IMR-90 (cell line): ENCODE measurements at regions not wholly inside any gene's neighbourhood (a gene's known extent, or its start where the extent isn't known, plus 50 kb on each side); places are given as distances from the start of the nearest gene placed in this dataset.

Experiments
- ATAC-seq: fragments of 200-7000 bp; cut with Tn5 transposase; 2 replicates; pipeline ENCODE4 v1.9.1; 2020; ENCODE audit warnings: low read depth, mild to moderate bottlenecking, moderate library complexity
- BruUV-seq: library from RNA; stranded (reverse); fragments of 400-500 nt; replicated peaks from 2 replicates; lab custom pipeline; 2021; lab: Mats Ljungman, UMichigan
- CTCF ChIA-PET: fragments of 300-600 bp; formaldehyde crosslinking; extraction: SDS; loops from one replicate; lab custom pipeline; 2021; ENCODE audit warnings: antibody characterized with exemption; lab: Yijun Ruan, JAX
- POLR2A ChIA-PET: fragments of 300-600 bp; sonication (Branson Sonifier 250); formaldehyde crosslinking; loops from one replicate; lab custom pipeline; 2022; ENCODE audit warnings: antibody characterized with exemption; ENCODE audit not compliant: unreplicated experiment; lab: Charles Lee
- DNase-seq: peaks from one replicate; pipeline ENCODE4 v3.0.0; 2013
- H2AFZ ChIP-seq: replicated peaks from 2 replicates; pipeline ENCODE3; 2013; ENCODE audit warnings: low read length, mild to moderate bottlenecking; ENCODE audit not compliant: poor library complexity
- H2AK5ac ChIP-seq: 2 replicates; pipeline ENCODE4 v1.6.1; 2013; ENCODE audit warnings: low read depth, low read length, inconsistent platforms
- H2AK9ac ChIP-seq: replicated peaks from 2 replicates; pipeline ENCODE3; 2013; ENCODE audit warnings: mild to moderate bottlenecking, low read depth, low read length, moderate library complexity; ENCODE audit not compliant: poor library complexity
- H2BK120ac ChIP-seq: 2 replicates; pipeline ENCODE4 v1.6.1; 2013; ENCODE audit warnings: low read depth, low read length, inconsistent platforms
- H2BK15ac ChIP-seq: 3 replicates; pipeline ENCODE4 v1.6.1; 2013; ENCODE audit warnings: low read depth, low read length, inconsistent platforms
- H2BK20ac ChIP-seq: 2 replicates; pipeline ENCODE4 v1.6.1; 2013; ENCODE audit warnings: low read depth, mild to moderate bottlenecking, inconsistent platforms, low read length, moderate library complexity
- H2BK5ac ChIP-seq: 2 replicates; pipeline ENCODE4 v1.6.1; 2013; ENCODE audit warnings: mild to moderate bottlenecking, low read depth, low read length, inconsistent platforms; ENCODE audit not compliant: poor library complexity, severe bottlenecking
- H3K14ac ChIP-seq: replicated peaks from 2 replicates; pipeline ENCODE4 v1.6.1; 2013; ENCODE audit warnings: low read depth, low read length, inconsistent platforms
- H3K18ac ChIP-seq: 2 replicates; pipeline ENCODE4 v1.6.1; 2013; ENCODE audit warnings: low read depth, low read length, control low read depth
- H3K23ac ChIP-seq: 2 replicates; pipeline ENCODE4 v1.6.1; 2013; ENCODE audit warnings: low read depth, low read length, inconsistent platforms
- H3K27ac ChIP-seq: 2 replicates; pipeline ENCODE4 v1.5.1; 2013; ENCODE audit warnings: mild to moderate bottlenecking, control low read depth, low read length; ENCODE audit not compliant: insufficient read depth
- H3K27me3 ChIP-seq: 2 replicates; pipeline ENCODE4 v1.6.1; 2013; ENCODE audit warnings: low read length; ENCODE audit not compliant: control insufficient read depth, insufficient read depth
- H3K36me3 ChIP-seq: 2 replicates; pipeline ENCODE4 v1.6.1; 2013; ENCODE audit warnings: low read length, mixed read lengths; ENCODE audit not compliant: control insufficient read depth, insufficient read depth
- H3K4ac ChIP-seq: 2 replicates; pipeline ENCODE4 v1.6.1; 2013; ENCODE audit warnings: low read depth, low read length, inconsistent platforms
- H3K4me1 ChIP-seq: 2 replicates; pipeline ENCODE4 v1.6.1; 2013; ENCODE audit warnings: low read length, mixed read lengths; ENCODE audit not compliant: control insufficient read depth, insufficient read depth
- H3K4me2 ChIP-seq: 2 replicates; pipeline ENCODE4 v1.6.1; 2013; ENCODE audit warnings: low read depth, mild to moderate bottlenecking, control low read depth, low read length, moderate library complexity
- H3K4me3 ChIP-seq: 2 replicates; pipeline ENCODE4 v1.5.1; 2013; ENCODE audit warnings: low read depth, mild to moderate bottlenecking, control low read depth, low read length, moderate library complexity; ENCODE audit not compliant: insufficient read depth
- H3K56ac ChIP-seq: 2 replicates; pipeline ENCODE4 v1.6.1; 2013; ENCODE audit warnings: low read length, inconsistent platforms; ENCODE audit not compliant: insufficient read depth; ENCODE audit errors: extremely low read depth
- H3K79me1 ChIP-seq, 2 experiments: 2 replicates each; pipeline ENCODE4 v1.6.1; 2013; ENCODE audit warnings: low read length in 2 of 2, inconsistent platforms in 1 of 2, low read depth in 1 of 2
- H3K9ac ChIP-seq: 2 replicates; pipeline ENCODE4 v1.6.1; 2013; ENCODE audit warnings: low read depth, low read length, control low read depth
- H3K9me1 ChIP-seq: 2 replicates; pipeline ENCODE4 v1.6.1; 2013; ENCODE audit warnings: low read length, inconsistent platforms; ENCODE audit not compliant: insufficient read depth
- H3K9me3 ChIP-seq: 2 replicates; pipeline ENCODE4 v1.6.1; 2013; ENCODE audit warnings: low read length; ENCODE audit not compliant: control insufficient read depth, insufficient read depth
- H4K20me1 ChIP-seq: 2 replicates; pipeline ENCODE4 v1.6.1; 2013; ENCODE audit warnings: low read length, inconsistent platforms; ENCODE audit not compliant: insufficient read depth
- H4K5ac ChIP-seq: 2 replicates; pipeline ENCODE4 v1.6.1; 2013; ENCODE audit warnings: mild to moderate bottlenecking, low read depth, low read length, control low read depth
- H4K8ac ChIP-seq, 2 experiments: 2 replicates each; pipeline ENCODE4 v1.6.1; 2013; ENCODE audit warnings: low read depth in 2 of 2, low read length in 2 of 2, control low read depth in 1 of 2, inconsistent platforms in 1 of 2
- H4K91ac ChIP-seq: 2 replicates; pipeline ENCODE4 v1.6.1; 2013; ENCODE audit warnings: low read depth, low read length, inconsistent platforms; ENCODE audit not compliant: insufficient read depth
- CEBPB ChIP-seq: IDR thresholded peaks from 2 replicates; pipeline ENCODE4 v1.6.1; 2012; ENCODE audit warnings: low read depth, low read length, improper control_type of control experiment
- MAFK ChIP-seq: IDR thresholded peaks from 2 replicates; pipeline ENCODE4 v1.6.1; 2012; ENCODE audit warnings: low read depth, low read length, improper control_type of control experiment
- NFE2L2 ChIP-seq: fragments of 150-350 bp; IDR thresholded peaks from 2 replicates; pipeline ENCODE4 v1.6.1; 2016; ENCODE audit warnings: low read depth, mild to moderate bottlenecking, low read length
- RAD21 ChIP-seq: IDR thresholded peaks from 2 replicates; pipeline ENCODE4 v1.6.1; 2012; ENCODE audit warnings: low read length, improper control_type of control experiment
- WGBS, 2 experiments: methylation state at CpG; one replicate each; pipeline versions ENCODE4 v1.1.5 to v1.1.7; 2013; ENCODE audit warnings: missing lambda C conversion rate in 2 of 2; ENCODE audit not compliant: insufficient read length in 1 of 2; ENCODE audit errors: extremely low coverage in 2 of 2; 5-methylcytosine and 5-hydroxymethylcytosine counted together
- dilution Hi-C: fragments of 300-500 bp; cut with HindIII; formaldehyde crosslinking; loops from one replicate; pipeline ENCODE4 v1.14.3; 2018; ENCODE audit warnings: low sequenced_read_pairs; ENCODE audit not compliant: unreplicated experiment
- in situ Hi-C: fragments of 300-500 bp; cut with MboI; formaldehyde crosslinking; loops from 3 replicates; pipeline ENCODE4 v1.14.3; 2019; ENCODE audit warnings: low sequenced_read_pairs, inconsistent platforms, mixed read lengths
- intact Hi-C: fragments of 100-400 bp; cut with micrococcal nuclease; formaldehyde crosslinking; loops from 2 replicates; pipeline ENCODE4 v1.10.0; 2022
- TF ChIP-seq, protein P1 (sequence below): fragments of 150-350 bp; IDR thresholded peaks from 2 replicates; pipeline ENCODE4 v1.6.1; 2017; ENCODE audit warnings: mild to moderate bottlenecking, antibody characterized with exemption, low read length, low read depth

DNA sequence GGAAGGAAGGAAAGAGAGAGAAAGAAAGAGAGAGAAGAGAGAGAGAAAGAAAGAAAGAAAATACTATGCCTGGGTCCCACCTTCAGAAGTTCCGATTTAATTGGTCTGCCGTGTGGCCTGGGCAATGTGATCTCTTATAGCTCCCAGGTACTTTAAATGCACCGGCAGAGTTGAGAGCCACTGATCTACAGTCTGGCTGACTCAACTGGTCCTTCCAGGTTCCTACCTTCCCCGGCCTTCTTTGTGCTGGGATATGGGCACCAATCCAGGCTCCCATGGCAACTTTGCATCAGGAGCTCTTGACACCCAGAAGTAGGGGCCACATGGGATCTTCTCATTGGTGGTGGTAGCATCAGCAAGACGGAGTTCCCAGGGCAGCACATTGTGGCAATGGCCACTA, 186.5 kb upstream of the ATP6AP2 start:
- POLR2A ChIA-PET, result no interaction called here

More for the DNA sequence above, 186.5 kb upstream of the ATP6AP2 start:
- no peak overlapping the region for H2AFZ ChIP-seq
- no TSS peak for BruUV-seq
- no peak overlapping the region for H3K56ac ChIP-seq
- no peak overlapping the region for H2BK5ac ChIP-seq
- H3K14ac ChIP-seq, result no peak overlapping the region
- TF ChIP-seq MAFK (no peak), RAD21 (no peak), CEBPB (no peak), NFE2L2 (no peak)
- TF ChIP-seq, protein P1, sequence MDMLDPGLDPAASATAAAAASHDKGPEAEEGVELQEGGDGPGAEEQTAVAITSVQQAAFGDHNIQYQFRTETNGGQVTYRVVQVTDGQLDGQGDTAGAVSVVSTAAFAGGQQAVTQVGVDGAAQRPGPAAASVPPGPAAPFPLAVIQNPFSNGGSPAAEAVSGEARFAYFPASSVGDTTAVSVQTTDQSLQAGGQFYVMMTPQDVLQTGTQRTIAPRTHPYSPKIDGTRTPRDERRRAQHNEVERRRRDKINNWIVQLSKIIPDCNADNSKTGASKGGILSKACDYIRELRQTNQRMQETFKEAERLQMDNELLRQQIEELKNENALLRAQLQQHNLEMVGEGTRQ, result no peak
- H3K9me1 ChIP-seq, result no peaks in the 10 kb centered on the region
- no peak overlapping the region for H2BK120ac ChIP-seq
- H4K20me1 ChIP-seq, result no peaks in the 10 kb centered on the region
- no peak overlapping the region for H3K4me3 ChIP-seq
- dilution Hi-C loops, result no loop called here
- H3K4me2 ChIP-seq, result no peak overlapping the region
- H2AK9ac ChIP-seq, result no peak overlapping the region
- DNase-seq, result no peak
- no peak overlapping the region for H2AK5ac ChIP-seq
- CTCF ChIA-PET, result no interaction called here
- no peak overlapping the region for H4K8ac ChIP-seq
- intact Hi-C loops, result no loop called here
- no peak overlapping the region for H3K27ac ChIP-seq
- H4K5ac ChIP-seq, result no peak overlapping the region
- H4K91ac ChIP-seq, result no peak overlapping the region
- in situ Hi-C loops, result no loop called here
- H3K9ac ChIP-seq, result no peak overlapping the region
- no peaks in the 10 kb centered on the region for H3K79me1 ChIP-seq
- H3K18ac ChIP-seq, result no peak overlapping the region
- WGBS, 2 experiments, result 70% methylated on average over 2 of the region's 5 CpGs; no CpG with 5 or more reads in 1 of the 2 experiments
- peaks cover 3% of the 10 kb centered on the region; the same call in 1 of the 2 replicates for H3K9me3 ChIP-seq
- ATAC-seq, result no peak
- H3K36me3 ChIP-seq, result no peaks in the 10 kb centered on the region
- H3K4ac ChIP-seq, result no peak overlapping the region
- no peak overlapping the region for H3K23ac ChIP-seq
- H3K27me3 ChIP-seq, result peaks cover 17% of the 10 kb centered on the region
- no peaks in the 10 kb centered on the region for H3K4me1 ChIP-seq
- H2BK15ac ChIP-seq, result no peak overlapping the region
- no peak overlapping the region for H2BK20ac ChIP-seq
